DND-41 (cell line): ENCODE measurements at regions not wholly inside any gene's neighbourhood (a gene's known extent, or its start where the extent isn't known, plus 50 kb on each side); places are given as distances from the start of the nearest gene placed in this dataset.

Source experiments
- CTCF ChIP-seq: IDR thresholded peaks from 2 replicates; pipeline ENCODE4 v1.5.1; 2012; ENCODE audit warnings: borderline replicate concordance, low read length, moderate library complexity, mild to moderate bottlenecking; ENCODE audit not compliant: poor library complexity, severe bottlenecking; ENCODE audit errors: extremely low read depth
- EZH2 ChIP-seq: IDR thresholded peaks from 3 replicates; pipeline ENCODE4 v1.6.1; 2012; ENCODE audit warnings: borderline replicate concordance, low read depth, mild to moderate bottlenecking, moderate library complexity, low read length, inconsistent platforms; ENCODE audit not compliant: severe bottlenecking

- TF ChIP-seq EZH2 (no peak), CTCF (no peak)
Observed at GRCh38 chr13:57925751-57926150, 294.2 kb downstream of the PCDH17 start.
